CD4-positive, alpha-beta T cell treated with Interleukin-15 for 1 hour (primary cell): ENCODE measurements at regions not wholly inside any gene's neighbourhood (a gene's known extent, or its start where the extent isn't known, plus 50 kb on each side); places are given as distances from the start of the nearest gene placed in this dataset.
"Not testable (repeated sequence)": the region's sequence is repeated elsewhere in the genome, so short reads cannot be mapped to it uniquely, and the experiment has no call there.

ENCODE experiments used
- DNase-seq: peaks from one replicate; pipeline ENCODE4 v3.0.0-alpha.2; 2020

DNA sequence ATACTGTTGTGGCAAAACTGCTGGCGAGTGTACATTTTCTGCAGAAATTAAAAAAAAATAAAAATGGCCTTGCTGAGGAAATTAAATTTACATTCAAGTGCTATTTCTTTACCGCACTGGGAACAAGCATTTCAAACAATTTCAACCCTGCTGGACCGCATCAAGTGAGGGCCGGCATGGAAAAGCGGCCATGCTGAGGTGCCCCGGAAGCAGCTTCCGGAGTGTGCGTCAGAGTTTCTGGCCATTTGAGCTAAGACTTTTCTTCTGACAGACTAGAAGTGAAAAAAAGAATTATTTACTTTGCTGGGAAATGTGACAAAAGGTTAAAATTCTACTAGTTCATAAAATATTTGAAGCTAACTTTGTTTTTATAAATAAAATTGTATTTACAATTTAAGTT, 337.0 kb downstream of the CACNA1B start:
- DNase-seq = not testable (repeated sequence)

DNA sequence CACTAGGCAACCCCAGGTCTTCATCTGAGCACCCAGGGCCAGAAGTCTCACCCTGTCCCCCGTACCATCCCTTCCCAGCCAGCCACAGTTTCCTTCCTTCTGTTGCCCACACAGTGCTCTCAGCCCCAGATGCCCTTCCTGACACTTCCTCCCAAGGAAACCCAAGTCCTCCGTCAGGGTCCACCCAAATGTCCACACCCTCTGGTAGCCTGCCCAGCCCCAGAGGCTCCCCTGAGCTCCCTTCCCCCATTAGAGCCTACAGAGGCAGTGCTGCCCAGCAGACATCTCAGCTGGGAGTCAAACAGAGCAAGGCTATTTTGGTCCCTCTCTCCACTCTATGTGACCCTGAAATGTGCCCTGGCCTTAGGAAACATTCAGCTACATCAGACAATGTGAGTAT, 338.0 kb downstream of the CACNA1B start:
- not testable (repeated sequence) for DNase-seq

- not testable (repeated sequence) for DNase-seq
Measured at GRCh38 chr9:138216817-138217216, 339.2 kb downstream of the CACNA1B start.

DNA sequence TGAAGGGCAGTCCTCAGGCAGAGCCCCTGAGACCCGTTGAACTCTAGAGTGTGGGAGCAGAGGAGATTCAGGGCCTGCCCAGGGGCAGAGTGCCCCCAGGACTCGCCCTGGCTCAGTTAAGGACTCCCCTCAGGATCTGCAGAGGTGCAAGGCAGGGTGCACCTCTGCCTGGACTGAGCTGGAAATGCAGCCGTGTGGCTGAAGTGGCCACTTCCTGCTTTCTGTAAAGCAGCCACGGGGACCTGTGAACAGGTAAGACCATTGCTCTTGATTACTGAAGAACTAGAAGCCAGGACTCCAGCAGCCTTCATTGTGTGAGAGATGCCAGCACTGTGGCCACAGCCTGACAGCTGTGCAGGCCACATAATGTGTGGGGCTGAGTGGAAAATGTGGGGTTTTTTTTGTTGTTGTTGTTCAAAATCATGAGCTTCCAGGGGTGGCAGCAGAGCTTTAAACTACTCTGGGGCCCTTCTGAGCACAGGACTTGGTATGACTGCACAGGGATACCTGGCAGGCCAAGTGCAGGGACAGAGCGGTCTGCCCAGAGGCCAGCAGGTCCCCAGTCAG, 339.8 kb downstream of the CACNA1B start:
- DNase-seq = not testable (repeated sequence)

DNA sequence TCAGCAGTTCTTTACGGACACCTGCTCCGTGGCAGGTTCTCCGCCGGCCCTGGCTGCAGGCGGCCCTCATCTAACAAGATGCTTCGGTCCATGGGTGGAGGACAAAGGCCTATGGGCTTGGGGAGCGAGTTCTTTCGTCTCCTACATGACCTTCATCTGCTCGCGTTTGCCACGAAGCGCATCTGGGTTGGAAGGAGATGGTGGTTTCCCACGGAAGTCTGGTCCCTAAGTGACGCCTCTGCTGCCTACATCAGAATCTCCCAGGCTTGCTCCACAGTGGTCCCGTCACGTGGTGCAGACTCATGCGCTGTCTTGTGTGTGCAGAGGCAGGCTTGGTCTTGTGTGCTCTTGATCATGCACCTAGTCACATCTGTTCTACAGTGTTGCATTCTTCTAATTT, 341.7 kb downstream of the CACNA1B start:
- DNase-seq = not testable (repeated sequence)

DNA sequence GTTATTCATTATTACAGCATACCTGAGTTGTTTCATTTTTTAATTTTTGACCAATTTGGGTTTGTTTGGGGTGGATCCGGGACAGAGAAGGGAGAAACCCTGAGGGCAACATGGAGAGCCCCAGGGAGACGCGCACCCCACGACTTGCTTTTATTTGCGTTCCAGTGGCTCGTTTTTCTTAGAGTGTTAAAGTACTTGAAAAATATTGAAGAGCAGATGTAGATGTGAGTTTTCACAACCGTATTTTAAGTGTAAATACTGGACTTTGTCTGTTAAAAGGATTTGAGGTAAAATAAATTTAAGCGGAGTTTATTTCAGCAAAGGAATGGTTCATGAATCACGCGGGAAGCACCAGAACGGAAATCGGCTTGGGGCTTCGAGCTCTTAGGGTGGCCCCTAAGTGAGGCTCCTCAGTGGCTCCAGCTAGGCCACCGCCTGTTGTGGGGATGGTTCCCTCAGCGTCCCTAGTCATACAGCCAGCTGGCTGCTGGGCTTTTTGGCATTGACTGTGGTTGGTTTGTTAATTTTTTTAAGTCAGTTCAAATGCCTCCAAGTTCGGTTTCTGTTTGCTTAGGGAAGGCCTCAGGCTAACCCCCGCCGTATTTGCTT, 344.0 kb downstream of the CACNA1B start:
- DNase-seq = not testable (repeated sequence)

DNA sequence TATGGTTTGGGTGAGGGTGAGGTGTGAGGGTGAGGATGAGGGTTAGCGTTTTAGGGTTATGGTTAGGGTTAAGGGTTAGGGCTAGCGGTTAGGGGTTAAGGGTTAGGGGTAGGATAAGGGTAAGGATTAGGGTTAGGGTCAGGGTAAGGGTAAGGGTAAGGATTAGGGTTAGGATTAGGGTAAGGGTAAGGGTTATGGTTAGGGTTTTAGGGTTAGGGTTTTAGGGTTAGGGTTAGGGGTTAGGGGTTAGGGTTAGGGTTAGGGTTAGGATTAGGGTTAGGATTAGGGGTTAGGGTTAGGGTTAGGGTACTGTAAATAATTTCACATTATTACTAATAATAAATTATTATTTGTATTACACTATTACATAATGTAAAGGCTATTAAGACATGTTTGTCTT, 359.5 kb downstream of the CACNA1B start:
- not testable (repeated sequence) for DNase-seq

DNA sequence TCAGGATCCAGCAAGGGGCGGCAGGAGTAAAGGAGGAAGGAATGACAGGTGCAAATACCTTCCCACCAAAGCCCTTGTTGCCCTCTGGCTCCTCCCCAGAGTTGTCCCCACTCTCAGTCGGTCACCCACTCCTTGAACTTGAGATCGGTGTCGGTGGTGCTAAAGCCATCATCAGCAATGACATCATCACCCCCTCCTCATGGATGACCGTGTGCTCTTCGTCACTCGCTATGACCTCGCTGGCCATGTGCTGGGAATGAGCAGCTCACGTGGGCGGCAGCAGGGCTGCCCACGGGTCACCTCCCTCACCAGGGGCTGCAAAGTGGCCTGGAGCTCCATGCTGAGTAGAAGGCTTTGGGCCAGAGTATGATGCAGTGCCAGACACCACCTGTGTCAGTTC, 405.3 kb downstream of the CACNA1B start:
- DNase-seq = not testable (repeated sequence)
